Left lung (tissue), 4 donors: ENCODE measurements at regions not wholly inside any gene's neighbourhood (a gene's known extent, or its start where the extent isn't known, plus 50 kb on each side); places are given as distances from the start of the nearest gene placed in this dataset.

ENCODE experiments used
- ATAC-seq: fragments of 200-7000 bp; cut with Tn5 transposase; one replicate; pipeline ENCODE4 v1.9.1; 2020; ENCODE audit warnings: moderate library complexity
- DNase-seq, 4 donors: peaks; one replicate each; pipeline ENCODE4 v3.0.0-alpha.2; 2013 to 2020
- H3K27ac ChIP-seq, 2 donors: fragments of 200-600 bp; sonication (generic) in 1 of 2; one replicate each; pipeline versions ENCODE4 v1.5.0 to v1.8.0; 2020 to 2021
- H3K27me3 ChIP-seq, 2 donors: fragments of 200-600 bp; sonication (generic) in 1 of 2; one replicate each; pipeline versions ENCODE4 v1.5.0 to v1.8.0; 2020 to 2021
- H3K36me3 ChIP-seq, 2 donors: fragments of 200-600 bp; sonication (generic) in 1 of 2; one replicate each; pipeline versions ENCODE4 v1.5.0 to v1.8.0; 2020 to 2021
- H3K4me1 ChIP-seq, 2 donors: fragments of 200-600 bp; one replicate each; pipeline ENCODE4 v1.8.0; 2021
- H3K4me3 ChIP-seq, 2 donors: fragments of 200-600 bp; sonication (generic) in 1 of 2; one replicate each; pipeline versions ENCODE4 v1.5.0 to v1.8.0; 2020 to 2021; ENCODE audit warnings: mild to moderate bottlenecking in 1 of 2
- H3K9me3 ChIP-seq, 2 donors: fragments of 200-600 bp; sonication (generic) in 1 of 2; one replicate each; pipeline versions ENCODE4 v1.5.0 to v1.8.0; 2020 to 2021
- intact Hi-C, 2 donors: fragments of 100-400 bp; cut with DNase I; formaldehyde crosslinking; loops; one replicate each; pipeline versions ENCODE4 v1.11.2 to v1.14.2; 2022
- TF ChIP-seq, protein P1 (sequence below), 2 donors: fragments of 200-600 bp; sonication (generic) in 1 of 2; IDR thresholded peaks; one replicate each; pipeline versions ENCODE4 v1.5.0 to v1.8.0; 2021; ENCODE audit warnings: antibody characterized with exemption in 2 of 2
- donor health status: DM: no; HTN: yes; CAD: no.
- donor health status: DM: no; HTN: no; CAD: no.

DNA sequence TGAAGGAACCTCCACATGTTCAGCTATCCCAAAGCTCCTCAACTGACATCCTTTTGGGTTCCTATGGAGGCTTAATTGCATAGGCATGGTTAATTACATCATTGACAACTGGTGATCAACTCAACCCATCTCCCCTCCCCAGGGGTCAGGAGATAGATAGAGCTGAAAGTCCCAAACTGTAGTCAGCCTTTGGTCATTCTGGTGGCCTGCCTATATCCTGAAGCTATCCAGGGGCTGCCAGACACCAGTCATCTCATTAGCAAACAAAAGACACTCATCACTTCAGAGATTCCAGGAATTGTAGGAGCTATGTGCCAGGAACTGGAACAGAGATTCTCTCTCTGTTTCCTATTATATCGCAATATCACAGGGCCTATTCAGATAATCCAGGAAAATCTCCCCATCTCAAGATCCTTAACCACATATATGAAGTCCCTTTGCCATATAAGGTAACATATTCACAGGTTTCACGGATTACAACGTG is 646.5 kb upstream of the GRAMD2B start:
- TF ChIP-seq, protein P1, sequence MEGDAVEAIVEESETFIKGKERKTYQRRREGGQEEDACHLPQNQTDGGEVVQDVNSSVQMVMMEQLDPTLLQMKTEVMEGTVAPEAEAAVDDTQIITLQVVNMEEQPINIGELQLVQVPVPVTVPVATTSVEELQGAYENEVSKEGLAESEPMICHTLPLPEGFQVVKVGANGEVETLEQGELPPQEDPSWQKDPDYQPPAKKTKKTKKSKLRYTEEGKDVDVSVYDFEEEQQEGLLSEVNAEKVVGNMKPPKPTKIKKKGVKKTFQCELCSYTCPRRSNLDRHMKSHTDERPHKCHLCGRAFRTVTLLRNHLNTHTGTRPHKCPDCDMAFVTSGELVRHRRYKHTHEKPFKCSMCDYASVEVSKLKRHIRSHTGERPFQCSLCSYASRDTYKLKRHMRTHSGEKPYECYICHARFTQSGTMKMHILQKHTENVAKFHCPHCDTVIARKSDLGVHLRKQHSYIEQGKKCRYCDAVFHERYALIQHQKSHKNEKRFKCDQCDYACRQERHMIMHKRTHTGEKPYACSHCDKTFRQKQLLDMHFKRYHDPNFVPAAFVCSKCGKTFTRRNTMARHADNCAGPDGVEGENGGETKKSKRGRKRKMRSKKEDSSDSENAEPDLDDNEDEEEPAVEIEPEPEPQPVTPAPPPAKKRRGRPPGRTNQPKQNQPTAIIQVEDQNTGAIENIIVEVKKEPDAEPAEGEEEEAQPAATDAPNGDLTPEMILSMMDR (IDR thresholded peaks at IDR 0.05): no peak
- H3K27ac ChIP-seq: no peak overlapping the region
- no peak overlapping the region for H3K4me3 ChIP-seq
- no peak for DNase-seq
- no peaks in the 10 kb centered on the region for H3K4me1 ChIP-seq
- H3K36me3 ChIP-seq: no peaks in the 10 kb centered on the region
- intact Hi-C loops: no loop called here
- H3K9me3 ChIP-seq: no peaks in the 10 kb centered on the region
- ATAC-seq: no peak
- no peaks in the 10 kb centered on the region for H3K27me3 ChIP-seq

DNA sequence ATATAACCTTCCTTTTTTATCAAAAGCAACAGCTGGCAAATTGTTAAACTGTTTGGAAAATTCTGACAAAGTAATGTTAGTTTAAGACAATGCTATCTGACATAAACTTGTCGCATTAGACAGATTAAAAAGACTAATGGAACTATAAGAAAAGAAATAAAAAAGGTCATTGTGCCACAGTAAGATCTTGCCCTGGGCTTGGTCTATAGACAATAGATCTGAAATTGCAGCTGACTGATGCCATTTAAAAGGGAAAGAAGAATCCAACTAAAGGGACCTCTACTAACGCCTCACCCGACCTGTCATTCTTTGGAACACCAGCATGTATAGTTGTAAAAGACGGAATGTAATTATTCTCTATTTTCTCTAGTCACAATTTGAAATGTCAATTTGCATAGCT is 644.4 kb upstream of the GRAMD2B start:
- DNase-seq: no peak
- Histone ChIP-seq H3K4me3 (no peak overlapping the region), H3K36me3 (no peaks in the 10 kb centered on the region), H3K27me3 (no peaks in the 10 kb centered on the region), H3K9me3 (no peaks in the 10 kb centered on the region), H3K27ac (no peak overlapping the region), H3K4me1 (no peaks in the 10 kb centered on the region)
- TF ChIP-seq, protein P1 (IDR thresholded peaks at IDR 0.05): no peak
- intact Hi-C loops: no loop called here
- ATAC-seq: no peak

DNA sequence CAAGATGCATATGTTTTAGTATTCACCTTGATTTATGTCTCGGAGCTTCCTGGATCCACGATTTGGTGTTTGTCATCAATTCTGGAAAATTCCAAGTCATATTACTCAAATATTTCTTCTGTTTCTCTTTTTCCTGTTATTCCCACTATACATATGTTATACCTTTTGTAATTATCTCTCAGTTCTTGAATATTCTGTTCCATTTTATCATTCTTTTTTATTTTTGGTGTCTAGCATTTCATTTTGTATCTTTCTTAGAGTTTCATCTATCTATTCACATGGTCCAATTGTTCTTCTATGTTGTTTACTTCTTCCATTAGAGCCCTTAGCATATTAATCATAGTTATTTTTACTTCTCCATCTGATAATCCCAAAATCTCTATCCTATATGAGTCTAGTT is 637.8 kb upstream of the GRAMD2B start:
- Histone ChIP-seq H3K4me1 (no peaks in the 10 kb centered on the region), H3K9me3 (no peaks in the 10 kb centered on the region), H3K27ac (no peak overlapping the region), H3K4me3 (no peak overlapping the region), H3K36me3 (no peaks in the 10 kb centered on the region), H3K27me3 (no peaks in the 10 kb centered on the region)
- no peak for ATAC-seq
- intact Hi-C loops: no loop called here
- no peak for DNase-seq
- TF ChIP-seq, protein P1 (IDR thresholded peaks at IDR 0.05): no peak

DNA sequence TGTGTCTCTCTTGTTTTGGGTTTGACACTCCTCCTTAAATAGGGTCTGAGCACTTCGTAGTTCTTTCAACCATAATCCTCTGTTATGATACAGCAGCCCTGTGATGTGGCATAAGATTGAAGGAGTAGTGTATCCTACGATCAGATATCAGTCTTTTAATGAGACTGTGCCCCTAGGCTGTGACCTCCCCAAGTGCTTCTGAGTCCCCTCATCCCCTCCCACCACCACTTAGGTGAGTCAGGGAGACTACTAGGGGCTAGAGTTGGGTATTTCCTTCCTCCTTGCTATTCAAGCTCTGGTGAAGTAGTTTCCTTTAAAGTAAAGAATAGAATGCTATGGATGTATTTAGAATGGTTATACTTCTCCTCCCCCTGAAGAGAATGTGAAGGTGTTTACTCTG is 637.2 kb upstream of the GRAMD2B start:
- TF ChIP-seq, protein P1 (IDR thresholded peaks at IDR 0.05): no peak
- Histone ChIP-seq H3K27ac (no peak overlapping the region), H3K27me3 (no peaks in the 10 kb centered on the region), H3K4me3 (no peak overlapping the region), H3K36me3 (no peaks in the 10 kb centered on the region), H3K9me3 (no peaks in the 10 kb centered on the region), H3K4me1 (no peaks in the 10 kb centered on the region)
- intact Hi-C loops: no loop called here
- DNase-seq (no peak), ATAC-seq (no peak)

DNA sequence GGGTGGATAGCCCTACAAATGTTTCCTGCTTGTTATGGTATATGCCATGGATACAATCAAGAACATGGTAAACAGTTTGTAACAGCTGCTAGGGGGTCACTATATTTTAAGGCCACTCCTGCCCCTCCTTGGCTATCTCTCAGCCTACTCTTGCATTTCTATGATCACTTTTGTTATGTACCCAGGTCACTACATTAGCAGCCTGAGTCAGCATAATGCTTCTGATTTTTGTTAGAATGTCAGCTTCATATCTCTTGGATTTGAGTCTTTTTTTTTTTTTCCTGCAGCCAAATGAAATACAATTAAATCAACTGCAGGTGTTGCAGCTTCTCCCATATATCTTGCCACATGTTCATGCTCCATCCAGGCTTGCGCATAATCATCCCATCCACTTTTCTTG is 629.7 kb upstream of the GRAMD2B start:
- DNase-seq (no peak), ATAC-seq (no peak)
- intact Hi-C loops: no loop called here
- Histone ChIP-seq H3K4me3 (no peak overlapping the region), H3K27ac (no peak overlapping the region), H3K27me3 (no peaks in the 10 kb centered on the region), H3K4me1 (no peaks in the 10 kb centered on the region), H3K36me3 (no peaks in the 10 kb centered on the region), H3K9me3 (peaks cover 0 to 14% of the 10 kb centered on the region in 2 donors)
- TF ChIP-seq, protein P1 (IDR thresholded peaks at IDR 0.05): no peak
